ENCODE measurements at regions not wholly inside any gene's neighbourhood (a gene's known extent, or its start where the extent isn't known, plus 50 kb on each side); places are given as distances from the start of the nearest gene placed in this dataset.
A peak's percentile ranks its signal among the peaks of the same experiment; 100 is the strongest.

DNA sequence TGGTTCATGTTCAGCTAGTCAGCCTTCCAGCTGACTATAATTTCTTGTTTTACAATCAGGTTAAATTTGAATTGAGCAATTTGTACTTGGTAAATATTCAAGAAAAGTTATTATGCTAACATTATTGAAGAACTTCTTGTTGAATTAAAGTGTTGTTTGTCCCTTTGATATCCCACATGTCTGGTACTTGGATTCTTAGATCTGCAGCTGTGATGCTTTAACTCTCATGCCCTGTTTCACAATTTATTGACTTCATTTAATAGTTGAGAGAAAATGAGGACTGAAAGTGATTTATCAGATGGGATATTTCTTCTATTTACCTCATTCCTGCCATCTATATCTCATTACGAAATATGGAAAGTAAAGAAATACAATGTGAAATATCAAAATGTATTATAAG, 92.8 kb downstream of the FASLG start:
- H3K9me3 Mint-ChIP-seq = no peaks in the 10 kb centered on the region
- intact Hi-C loops (cut with micrococcal nuclease) = no loop called here
- ChIA-PET CTCF (no interaction called here), POLR2A (no interaction called here)
- H3K36me3 Mint-ChIP-seq (ENCODE audit: low read depth) = no peaks in the 10 kb centered on the region
- TF ChIP-seq, protein P1, sequence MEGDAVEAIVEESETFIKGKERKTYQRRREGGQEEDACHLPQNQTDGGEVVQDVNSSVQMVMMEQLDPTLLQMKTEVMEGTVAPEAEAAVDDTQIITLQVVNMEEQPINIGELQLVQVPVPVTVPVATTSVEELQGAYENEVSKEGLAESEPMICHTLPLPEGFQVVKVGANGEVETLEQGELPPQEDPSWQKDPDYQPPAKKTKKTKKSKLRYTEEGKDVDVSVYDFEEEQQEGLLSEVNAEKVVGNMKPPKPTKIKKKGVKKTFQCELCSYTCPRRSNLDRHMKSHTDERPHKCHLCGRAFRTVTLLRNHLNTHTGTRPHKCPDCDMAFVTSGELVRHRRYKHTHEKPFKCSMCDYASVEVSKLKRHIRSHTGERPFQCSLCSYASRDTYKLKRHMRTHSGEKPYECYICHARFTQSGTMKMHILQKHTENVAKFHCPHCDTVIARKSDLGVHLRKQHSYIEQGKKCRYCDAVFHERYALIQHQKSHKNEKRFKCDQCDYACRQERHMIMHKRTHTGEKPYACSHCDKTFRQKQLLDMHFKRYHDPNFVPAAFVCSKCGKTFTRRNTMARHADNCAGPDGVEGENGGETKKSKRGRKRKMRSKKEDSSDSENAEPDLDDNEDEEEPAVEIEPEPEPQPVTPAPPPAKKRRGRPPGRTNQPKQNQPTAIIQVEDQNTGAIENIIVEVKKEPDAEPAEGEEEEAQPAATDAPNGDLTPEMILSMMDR (IDR thresholded peaks at IDR 0.05) = no peak
- no peak for DNase-seq
- peaks cover 8% of the 10 kb centered on the region for H3K27me3 Mint-ChIP-seq
- H3K4me3 Mint-ChIP-seq = no peak overlapping the region
- peaks cover 38% of the 10 kb centered on the region for H3K4me1 Mint-ChIP-seq
- ATAC-seq (ENCODE audit: low read depth) = no peak
- no peak overlapping the region for H3K27ac Mint-ChIP-seq

GRCh38 chr1:172753964-172754363, 95.1 kb downstream of the FASLG start:
- DNase-seq (no peak), ATAC-seq (ENCODE audit: low read depth) (no peak)
- ChIA-PET CTCF (interaction anchor here (1.0 kb wide), 1 partner anchor 25 kb away, joined by 3 read pairs; no protein-coding TSS in a partner anchor), POLR2A (interaction anchor here (1.1 kb wide), 1 partner anchor 9 kb away, joined by 3 read pairs; no protein-coding TSS in a partner anchor)
- H3K9me3 Mint-ChIP-seq = no peaks in the 10 kb centered on the region
- no peak overlapping the region for H3K4me3 Mint-ChIP-seq
- TF ChIP-seq, protein P1 (IDR thresholded peaks at IDR 0.05) = no peak
- H3K27ac Mint-ChIP-seq = no peak overlapping the region
- H3K4me1 Mint-ChIP-seq = peaks cover 27% of the 10 kb centered on the region
- peaks cover 8% of the 10 kb centered on the region for H3K27me3 Mint-ChIP-seq
- intact Hi-C loops (cut with micrococcal nuclease) = loop anchor here (1.0 to 2.0 kb wide), 2 partner anchors 8 to 65 kb away; no protein-coding TSS in a partner anchor
- H3K36me3 Mint-ChIP-seq (ENCODE audit: low read depth) = no peaks in the 10 kb centered on the region

GRCh38 chr1:172754609-172755008, 95.7 kb downstream of the FASLG start:
- H3K4me3 Mint-ChIP-seq = peak overlapping the region; percentile 16
- no peaks in the 10 kb centered on the region for H3K36me3 Mint-ChIP-seq (ENCODE audit: low read depth)
- H3K27ac Mint-ChIP-seq = no peak overlapping the region
- intact Hi-C loops (cut with micrococcal nuclease) = loop anchor here (1.0 to 2.0 kb wide), 2 partner anchors 8 to 64 kb away; no protein-coding TSS in a partner anchor
- ChIA-PET POLR2A (interaction anchor here (0.9 kb wide), 1 partner anchor 64 kb away, joined by 6 read pairs; no protein-coding TSS in a partner anchor), CTCF (no interaction called here)
- TF ChIP-seq, protein P1 (IDR thresholded peaks at IDR 0.05) = no peak
- H3K4me1 Mint-ChIP-seq = peaks cover 27% of the 10 kb centered on the region
- ATAC-seq (ENCODE audit: low read depth) = peak; percentile 47
- H3K9me3 Mint-ChIP-seq = no peaks in the 10 kb centered on the region
- peaks cover 8% of the 10 kb centered on the region for H3K27me3 Mint-ChIP-seq
- no peak for DNase-seq

- ChIA-PET CTCF (interaction anchor here (0.9 to 1.4 kb wide), 2 partner anchors 63 to 447 kb away, joined by 3 to 4 read pairs; no protein-coding TSS in a partner anchor), POLR2A (interaction anchor here (0.9 to 1.0 kb wide), 2 partner anchors 63 to 447 kb away, joined by 3 to 6 read pairs; no protein-coding TSS in a partner anchor)
- peaks cover 27% of the 10 kb centered on the region for H3K4me1 Mint-ChIP-seq
- TF ChIP-seq, protein P1 (IDR thresholded peaks at IDR 0.05) = no peak
- no peak overlapping the region for H3K27ac Mint-ChIP-seq
- intact Hi-C loops (cut with micrococcal nuclease) = loop anchor here (2.0 kb wide), 1 partner anchor 64 kb away; no protein-coding TSS in a partner anchor
- DNase-seq (no peak), ATAC-seq (ENCODE audit: low read depth) (no peak)
- H3K27me3 Mint-ChIP-seq = peaks cover 8% of the 10 kb centered on the region
- H3K36me3 Mint-ChIP-seq (ENCODE audit: low read depth) = no peaks in the 10 kb centered on the region
- no peaks in the 10 kb centered on the region for H3K9me3 Mint-ChIP-seq
- H3K4me3 Mint-ChIP-seq = no peak overlapping the region
These were observed 96.2 kb downstream of the FASLG start for GRCh38 chr1:172755099-172755498.

DNA sequence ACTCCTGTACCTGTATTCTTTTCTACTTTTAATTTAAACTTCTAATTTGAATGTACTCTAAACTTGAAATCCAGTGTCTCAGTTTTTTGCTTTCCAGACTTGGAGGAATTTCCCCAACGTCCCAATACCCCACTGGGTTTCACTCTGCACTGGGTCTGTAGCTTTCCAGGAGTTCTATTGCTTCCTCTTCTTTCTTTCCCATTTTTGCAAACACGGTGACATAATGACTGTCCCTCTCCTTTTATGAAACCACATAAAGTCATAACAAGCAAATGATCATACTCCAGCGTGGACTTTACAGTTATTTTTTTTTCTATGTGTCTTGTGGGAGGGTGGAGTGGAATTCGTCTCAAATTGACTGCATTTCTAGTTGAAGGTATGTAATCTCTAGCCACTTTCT, 97.1 kb downstream of the FASLG start:
- peaks cover 27% of the 10 kb centered on the region for H3K4me1 Mint-ChIP-seq
- DNase-seq = no peak
- no peak overlapping the region for H3K27ac Mint-ChIP-seq
- TF ChIP-seq, protein P1 (IDR thresholded peaks at IDR 0.05) = no peak
- intact Hi-C loops (cut with micrococcal nuclease) = no loop called here
- POLR2A ChIA-PET = interaction anchor here (1.0 kb wide), 1 partner anchor 446 kb away, joined by 3 read pairs; no protein-coding TSS in a partner anchor
- H3K36me3 Mint-ChIP-seq (ENCODE audit: low read depth) = no peaks in the 10 kb centered on the region
- H3K27me3 Mint-ChIP-seq = peaks cover 8% of the 10 kb centered on the region
- no peak for ATAC-seq (ENCODE audit: low read depth)
- no peak overlapping the region for H3K4me3 Mint-ChIP-seq
- H3K9me3 Mint-ChIP-seq = no peaks in the 10 kb centered on the region
- CTCF ChIA-PET = interaction anchor here (0.9 to 1.4 kb wide), 2 partner anchors 62 to 446 kb away, joined by 3 to 4 read pairs; no protein-coding TSS in a partner anchor

Data from activated B cell treated with CpG ODN at 0.5 μM for 24 hours (primary cell).